OCI-LY7 (cell line): ENCODE measurements at regions not wholly inside any gene's neighbourhood (a gene's known extent, or its start where the extent isn't known, plus 50 kb on each side); places are given as distances from the start of the nearest gene placed in this dataset.

Experiments
- BruUV-seq: library from RNA; stranded (reverse); fragments of 400-500 nt; replicated peaks from 2 replicates; lab custom pipeline; 2021; lab: Mats Ljungman, UMichigan
- CTCF ChIA-PET: fragments of 300-600 bp; sonication (Branson Sonifier 250); formaldehyde crosslinking; loops from one replicate; lab custom pipeline; 2022; ENCODE audit warnings: antibody characterized with exemption; ENCODE audit not compliant: unreplicated experiment; lab: Charles Lee
- POLR2A ChIA-PET: fragments of 300-600 bp; sonication (Branson Sonifier 250); formaldehyde crosslinking; loops from one replicate; lab custom pipeline; 2022; ENCODE audit warnings: antibody characterized with exemption; lab: Charles Lee
- DNase-seq: peaks from one replicate; pipeline ENCODE4 v3.0.0-alpha.2; 2015; ENCODE audit warnings: low spot score
- H2AFZ ChIP-seq: fragments of 200-600 bp; sonication (generic), shearing (Covaris generic); 2 replicates; pipeline ENCODE4 v1.6.1; 2014; ENCODE audit warnings: mild to moderate bottlenecking, antibody characterized with exemption, low read length, moderate library complexity
- H3K27ac ChIP-seq: fragments of 200-600 bp; sonication (generic); 2 replicates; pipeline ENCODE4 v1.5.1; 2014; ENCODE audit warnings: mixed run types, low read depth, mild to moderate bottlenecking, moderate library complexity, low read length, inconsistent platforms; ENCODE audit not compliant: poor library complexity, severe bottlenecking
- H3K36me3 ChIP-seq: fragments of 200-600 bp; sonication (generic); 2 replicates; pipeline ENCODE4 v1.6.1; 2014; ENCODE audit warnings: mild to moderate bottlenecking, antibody characterized with exemption, low read length, moderate library complexity, mixed read lengths; ENCODE audit not compliant: insufficient read depth
- H3K4me1 ChIP-seq: fragments of 200-600 bp; sonication (generic); 2 replicates; pipeline ENCODE4 v1.5.1; 2014; ENCODE audit warnings: mild to moderate bottlenecking, low read length; ENCODE audit not compliant: insufficient read depth, poor library complexity, severe bottlenecking
- H3K4me2 ChIP-seq: fragments of 200-600 bp; sonication (generic); 2 replicates; pipeline ENCODE4 v1.6.1; 2014; ENCODE audit warnings: mild to moderate bottlenecking, low read length
- H3K4me3 ChIP-seq: fragments of 200-600 bp; sonication (generic); 2 replicates; pipeline ENCODE4 v1.5.1; 2014; ENCODE audit warnings: mild to moderate bottlenecking, low read depth, low read length; ENCODE audit not compliant: poor library complexity, severe bottlenecking
- H3K79me2 ChIP-seq: fragments of 200-600 bp; sonication (generic); 2 replicates; pipeline ENCODE4 v1.6.1; 2016; ENCODE audit warnings: low read depth, mild to moderate bottlenecking, low read length, moderate library complexity, mixed read lengths; ENCODE audit not compliant: insufficient read depth
- H3K9me2 ChIP-seq: fragments of 200-600 bp; sonication (generic); 2 replicates; pipeline ENCODE4 v1.6.1; 2016; ENCODE audit warnings: mild to moderate bottlenecking, low read length, mixed read lengths; ENCODE audit not compliant: insufficient read depth
- H3K9me3 ChIP-seq: fragments of 200-600 bp; sonication (generic); 2 replicates; pipeline ENCODE4 v1.6.1; 2014; ENCODE audit warnings: mild to moderate bottlenecking, mixed run types, low read length, mixed read lengths
- H4K20me1 ChIP-seq: fragments of 200-600 bp; sonication (generic); 2 replicates; pipeline ENCODE4 v1.6.1; 2014; ENCODE audit warnings: mild to moderate bottlenecking, antibody characterized with exemption, low read length, moderate library complexity, mixed read lengths; ENCODE audit not compliant: insufficient read depth
- CTCF ChIP-seq: fragments of 200-600 bp; sonication (generic); conservative IDR thresholded peaks from 2 replicates; pipeline ENCODE4 v1.5.1; 2014; ENCODE audit warnings: mild to moderate bottlenecking, antibody characterized with exemption, low read length, moderate library complexity, mixed read lengths
- EZH2phosphoT487 ChIP-seq: fragments of 200-600 bp; sonication (generic); IDR thresholded peaks from 2 replicates; pipeline ENCODE4 v1.6.1; 2018; ENCODE audit warnings: low read depth, borderline replicate concordance, mild to moderate bottlenecking, mixed run types, antibody characterized with exemption, low read length, moderate library complexity, mixed read lengths
- intact Hi-C: fragments of 100-400 bp; cut with micrococcal nuclease; formaldehyde crosslinking; loops from one replicate; pipeline ENCODE4 v1.10.0; 2022; ENCODE audit not compliant: unreplicated experiment

- no peak for DNase-seq
- no peak for TF ChIP-seq CTCF
- TF ChIP-seq EZH2phosphoT487: no peak
- H3K27ac ChIP-seq: no peak overlapping the region
- ChIA-PET POLR2A (no interaction called here), CTCF (no interaction called here)
- H3K79me2 ChIP-seq: no peaks in the 10 kb centered on the region
- no peak overlapping the region for H3K4me2 ChIP-seq
- H3K9me3 ChIP-seq: no peaks in the 10 kb centered on the region
- BruUV-seq: no TSS peak
- H3K9me2 ChIP-seq: no peaks in the 10 kb centered on the region
- H2AFZ ChIP-seq: no peak overlapping the region
- H3K4me3 ChIP-seq: no peak overlapping the region
- H3K4me1 ChIP-seq: no peaks in the 10 kb centered on the region
- no peaks in the 10 kb centered on the region for H3K36me3 ChIP-seq
- no peaks in the 10 kb centered on the region for H4K20me1 ChIP-seq
- intact Hi-C loops: no loop called here
These were observed 148.6 kb upstream of the PPP1R26 start for GRCh38 chr9:135330685-135331590.

GRCh38 chr9:135332516-135332915 is 147.1 kb upstream of the PPP1R26 start:
- no peak overlapping the region for H3K4me2 ChIP-seq
- POLR2A ChIA-PET: no interaction called here
- no peak overlapping the region for H3K27ac ChIP-seq

More at GRCh38 chr9:135332516-135332915, 147.1 kb upstream of the PPP1R26 start:
- DNase-seq: no peak
- no peaks in the 10 kb centered on the region for H3K79me2 ChIP-seq
- H3K9me2 ChIP-seq: no peaks in the 10 kb centered on the region
- no peaks in the 10 kb centered on the region for H4K20me1 ChIP-seq
- intact Hi-C loops: no loop called here
- H2AFZ ChIP-seq: no peak overlapping the region
- no TSS peak for BruUV-seq
- TF ChIP-seq CTCF (no peak), EZH2phosphoT487 (no peak)
- no peaks in the 10 kb centered on the region for H3K4me1 ChIP-seq
- H3K36me3 ChIP-seq: no peaks in the 10 kb centered on the region
- no peak overlapping the region for H3K4me3 ChIP-seq
- CTCF ChIA-PET: no interaction called here
- H3K9me3 ChIP-seq: no peaks in the 10 kb centered on the region
